ENCODE measurements at regions not wholly inside any gene's neighbourhood (a gene's known extent, or its start where the extent isn't known, plus 50 kb on each side); places are given as distances from the start of the nearest gene placed in this dataset.

DNA sequence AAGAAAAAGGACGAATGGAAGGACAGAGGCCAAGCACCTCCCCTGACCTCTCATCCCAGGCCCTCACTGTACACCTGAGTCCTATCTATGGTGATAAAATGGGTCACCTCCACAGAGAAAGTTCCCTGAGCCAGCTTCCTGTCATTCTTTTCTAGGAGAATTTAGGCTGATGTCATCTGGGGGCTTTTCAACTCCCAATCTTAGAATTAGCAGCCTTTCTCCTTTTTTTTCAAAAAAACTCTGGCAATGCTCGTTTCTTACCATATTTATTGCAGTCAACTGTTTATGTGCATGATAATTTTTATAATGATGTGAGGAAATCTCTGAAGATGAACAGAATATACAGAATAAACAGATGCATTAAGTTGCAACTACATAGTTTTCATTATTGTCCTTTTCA is 177.6 kb downstream of the SNAPC1 start:
- ChIA-PET POLR2A (no interaction called here), CTCF (interaction anchor here (1.0 to 1.1 kb wide), 2 partner anchors 9 to 187 kb away, joined by 3 read pairs; no protein-coding TSS in a partner anchor)

DNA sequence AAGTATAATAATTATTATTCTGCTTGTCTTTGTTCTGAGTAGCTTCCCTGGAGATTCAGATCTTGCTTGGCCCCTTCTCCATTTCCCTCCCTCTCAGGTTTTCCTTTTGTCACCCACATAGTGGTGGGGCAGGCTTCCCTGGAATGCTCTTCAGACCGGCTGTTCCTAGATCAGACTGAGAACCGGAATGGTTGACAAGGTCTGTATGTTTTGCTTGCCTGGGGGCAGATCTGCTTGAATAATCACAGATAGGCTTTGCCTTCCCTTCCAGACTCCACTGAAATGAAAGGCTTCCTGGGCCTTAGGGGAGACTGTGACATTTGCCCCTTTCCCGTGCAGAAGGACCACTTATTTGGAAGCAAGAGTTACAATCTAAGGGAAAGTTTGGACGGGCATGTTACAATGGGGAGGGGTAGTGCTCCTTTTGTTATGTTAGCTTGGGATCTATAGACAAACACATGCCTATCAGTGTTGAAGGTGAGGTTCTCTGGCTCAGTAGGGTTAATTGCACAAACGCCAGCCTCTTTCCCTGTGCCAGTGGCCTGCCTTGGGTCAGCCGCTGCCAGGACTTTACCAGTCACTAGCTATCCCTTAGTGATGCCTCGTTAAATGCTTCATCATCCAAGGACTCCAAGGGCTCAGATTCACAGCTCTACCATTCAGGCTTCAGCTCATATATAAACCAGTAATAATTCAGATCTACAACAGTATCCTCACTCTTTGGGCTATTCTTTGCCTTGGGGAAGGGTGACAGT is 178.6 kb downstream of the SNAPC1 start:
- DNase-seq (ENCODE audit: low read depth, low spot score), result no peak
- CTCF ChIA-PET, result interaction anchor here (1.0 to 1.7 kb wide), 3 partner anchors 9 to 186 kb away, joined by 3 to 5 read pairs (median 3); no protein-coding TSS in a partner anchor
- H3K4me3 ChIP-seq (ENCODE audit: low read depth, low read length), result no peak overlapping the region
- TF ChIP-seq, protein P1, sequence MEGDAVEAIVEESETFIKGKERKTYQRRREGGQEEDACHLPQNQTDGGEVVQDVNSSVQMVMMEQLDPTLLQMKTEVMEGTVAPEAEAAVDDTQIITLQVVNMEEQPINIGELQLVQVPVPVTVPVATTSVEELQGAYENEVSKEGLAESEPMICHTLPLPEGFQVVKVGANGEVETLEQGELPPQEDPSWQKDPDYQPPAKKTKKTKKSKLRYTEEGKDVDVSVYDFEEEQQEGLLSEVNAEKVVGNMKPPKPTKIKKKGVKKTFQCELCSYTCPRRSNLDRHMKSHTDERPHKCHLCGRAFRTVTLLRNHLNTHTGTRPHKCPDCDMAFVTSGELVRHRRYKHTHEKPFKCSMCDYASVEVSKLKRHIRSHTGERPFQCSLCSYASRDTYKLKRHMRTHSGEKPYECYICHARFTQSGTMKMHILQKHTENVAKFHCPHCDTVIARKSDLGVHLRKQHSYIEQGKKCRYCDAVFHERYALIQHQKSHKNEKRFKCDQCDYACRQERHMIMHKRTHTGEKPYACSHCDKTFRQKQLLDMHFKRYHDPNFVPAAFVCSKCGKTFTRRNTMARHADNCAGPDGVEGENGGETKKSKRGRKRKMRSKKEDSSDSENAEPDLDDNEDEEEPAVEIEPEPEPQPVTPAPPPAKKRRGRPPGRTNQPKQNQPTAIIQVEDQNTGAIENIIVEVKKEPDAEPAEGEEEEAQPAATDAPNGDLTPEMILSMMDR (IDR thresholded peaks at IDR 0.05; ENCODE audit: insufficient read depth, low read length, missing control alignments), result no peak
- POLR2A ChIA-PET, result no interaction called here

More for the DNA sequence above, 177.6 kb downstream of the SNAPC1 start:
- TF ChIP-seq, protein P1 (IDR thresholded peaks at IDR 0.05; ENCODE audit: insufficient read depth, low read length, missing control alignments), result no peak
- no peak for DNase-seq (ENCODE audit: low read depth, low spot score)
- H3K4me3 ChIP-seq (ENCODE audit: low read depth, low read length), result no peak overlapping the region

DNA sequence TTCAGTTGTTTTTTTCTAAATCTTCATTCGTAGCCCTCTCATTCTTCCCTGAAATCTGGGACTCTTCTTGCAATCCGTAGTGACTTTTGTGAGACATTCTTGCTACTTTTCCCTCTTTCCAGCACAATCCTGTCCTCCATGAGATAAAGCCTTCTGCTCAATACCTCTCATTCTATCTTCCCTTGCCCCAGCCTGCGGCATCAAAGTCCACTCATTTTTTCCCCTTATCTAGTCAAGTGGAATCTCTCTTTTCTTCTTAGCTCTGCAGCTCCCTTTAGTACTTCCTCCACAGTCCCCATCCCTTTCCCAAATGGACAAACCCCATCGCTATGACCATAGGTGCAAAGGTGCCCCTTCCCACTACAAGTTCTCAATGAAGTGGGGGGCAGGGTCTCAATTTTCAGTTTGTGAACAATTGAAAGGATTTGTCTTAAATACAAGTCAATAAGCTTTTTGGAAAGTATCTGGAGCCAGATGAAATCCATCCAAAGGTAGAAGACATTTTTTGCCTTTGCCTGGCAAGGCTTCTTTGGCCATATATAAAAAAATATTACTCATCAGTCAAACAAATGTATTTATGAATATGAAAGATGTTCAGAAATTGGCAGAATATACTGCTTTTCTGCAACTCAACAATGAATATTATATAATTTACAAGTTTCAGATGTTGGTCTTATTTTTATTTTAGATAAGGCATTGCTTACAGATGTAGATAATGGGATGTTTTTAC is 179.4 kb downstream of the SNAPC1 start:
- CTCF ChIA-PET, result interaction anchor here (1.0 to 1.7 kb wide), 2 partner anchors 8 to 185 kb away, joined by 3 to 5 read pairs; no protein-coding TSS in a partner anchor
- TF ChIP-seq, protein P1 (IDR thresholded peaks at IDR 0.05; ENCODE audit: insufficient read depth, low read length, missing control alignments), result no peak
- DNase-seq (ENCODE audit: low read depth, low spot score), result no peak
- H3K4me3 ChIP-seq (ENCODE audit: low read depth, low read length), result no peak overlapping the region
- POLR2A ChIA-PET, result no interaction called here

DNA sequence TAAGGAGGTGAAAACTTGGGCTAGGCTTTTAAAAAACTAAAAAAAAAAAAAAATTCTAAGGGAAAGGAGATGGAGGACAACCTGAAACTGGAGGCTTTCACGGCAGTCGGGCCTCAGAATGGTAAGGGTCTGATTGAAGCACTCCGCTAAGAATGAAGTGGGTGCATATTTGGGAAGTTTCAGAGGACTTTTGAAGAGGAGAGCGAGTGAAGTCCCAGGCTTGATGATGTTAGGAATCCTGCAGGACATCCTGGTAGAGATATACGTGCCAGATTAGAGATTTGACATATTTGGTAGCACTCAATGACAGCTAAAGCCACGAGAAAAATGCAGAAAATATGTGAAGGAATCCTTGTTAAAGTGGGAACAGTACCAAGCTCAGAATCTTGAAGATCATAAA is 186.2 kb downstream of the SNAPC1 start:
- TF ChIP-seq, protein P1 (IDR thresholded peaks at IDR 0.05; ENCODE audit: insufficient read depth, low read length, missing control alignments), result no peak
- POLR2A ChIA-PET, result no interaction called here
- CTCF ChIA-PET, result interaction anchor here (1.2 kb wide), 1 partner anchor 22 kb away, joined by 5 read pairs; no protein-coding TSS in a partner anchor
- DNase-seq (ENCODE audit: low read depth, low spot score), result no peak
- no peak overlapping the region for H3K4me3 ChIP-seq (ENCODE audit: low read depth, low read length)

DNA sequence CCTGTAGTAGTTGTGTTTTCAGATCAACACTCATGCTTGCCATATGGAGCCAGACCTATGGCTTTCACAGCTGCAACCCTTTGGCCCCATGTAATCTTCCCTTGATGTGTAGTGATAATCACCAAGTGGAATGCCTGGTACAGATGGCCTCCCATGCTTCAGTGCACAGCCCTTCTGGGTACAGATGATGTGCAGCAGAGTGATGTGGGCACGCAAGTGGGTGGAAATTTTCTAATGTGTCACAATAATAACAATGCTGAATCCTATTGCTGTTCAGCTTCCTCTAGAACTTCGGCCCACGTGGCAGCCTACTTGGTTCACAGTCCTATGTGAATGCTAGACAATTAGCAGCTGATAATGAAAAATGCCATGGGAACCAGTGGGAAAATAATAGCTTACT is 188.1 kb downstream of the SNAPC1 start:
- H3K4me3 ChIP-seq (ENCODE audit: low read depth, low read length), result no peak overlapping the region
- POLR2A ChIA-PET, result no interaction called here
- CTCF ChIA-PET, result interaction anchor here (1.4 kb wide), 1 partner anchor 9 kb away, joined by 5 read pairs; no protein-coding TSS in a partner anchor
- TF ChIP-seq, protein P1 (IDR thresholded peaks at IDR 0.05; ENCODE audit: insufficient read depth, low read length, missing control alignments), result no peak
- DNase-seq (ENCODE audit: low read depth, low spot score), result no peak

DNA sequence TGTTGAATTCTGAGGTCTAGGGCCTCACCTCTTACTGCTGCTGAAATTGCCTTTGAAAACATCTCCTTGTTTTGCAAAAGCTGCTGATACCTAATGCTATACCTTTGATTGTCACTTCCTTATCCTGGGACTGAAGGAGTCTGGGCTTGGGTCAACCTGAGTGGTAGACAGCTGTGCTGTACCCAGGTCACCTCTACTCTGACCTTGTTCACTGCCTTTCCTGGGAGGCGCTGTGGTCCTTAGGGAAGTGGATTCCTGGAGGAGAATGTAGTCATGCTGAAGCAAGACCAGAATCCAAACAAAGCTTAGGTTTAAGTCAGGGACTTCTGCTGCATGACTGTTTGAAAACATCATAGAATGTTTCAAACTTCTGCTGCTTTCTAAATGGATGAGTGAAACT is 191.4 kb downstream of the SNAPC1 start:
- DNase-seq (ENCODE audit: low read depth, low spot score), result no peak
- no peak overlapping the region for H3K4me3 ChIP-seq (ENCODE audit: low read depth, low read length)
- ChIA-PET CTCF (no interaction called here), POLR2A (interaction anchor here (0.6 to 0.7 kb wide), 2 partner anchors 11 to 13 kb away, joined by 3 read pairs; no protein-coding TSS in a partner anchor)
- TF ChIP-seq, protein P1 (IDR thresholded peaks at IDR 0.05; ENCODE audit: insufficient read depth, low read length, missing control alignments), result no peak
